NCI-H82 (cell line): ENCODE measurements at regions not wholly inside any gene's neighbourhood (a gene's known extent, or its start where the extent isn't known, plus 50 kb on each side); places are given as distances from the start of the nearest gene placed in this dataset.
A peak's percentile ranks its signal among the peaks of the same experiment; 100 is the strongest.

Experiments
- DNase-seq: peaks from one replicate; lab custom pipeline; 2025; lab: John Stamatoyannopoulos, UW

DNA sequence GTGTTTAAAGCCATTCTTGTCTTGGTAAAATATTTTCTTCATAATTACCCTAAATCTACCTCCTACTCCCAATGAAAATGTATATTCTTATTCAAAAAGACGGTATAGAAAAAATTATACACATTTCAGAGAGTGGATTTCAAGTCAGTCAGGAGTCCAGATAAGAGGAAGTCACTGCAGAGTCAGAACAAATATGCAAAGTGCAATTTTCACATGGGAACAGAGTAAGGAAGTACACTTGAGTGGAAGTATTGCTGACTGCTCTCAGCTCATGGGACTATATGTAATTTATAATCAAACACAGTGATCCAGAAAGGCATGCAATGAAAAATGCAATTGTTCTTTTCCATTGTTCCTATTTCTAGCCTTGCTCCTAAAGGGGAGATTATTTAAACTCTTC lies 1128.0 kb downstream of the AACS start:
- no peak for DNase-seq

- no peak for DNase-seq
Observed at GRCh38 chr12:126196263-126196662, 1131.0 kb downstream of the AACS start.

GRCh38 chr12:126198516-126198915 lies 1133.3 kb downstream of the AACS start:
- DNase-seq: no peak

DNA sequence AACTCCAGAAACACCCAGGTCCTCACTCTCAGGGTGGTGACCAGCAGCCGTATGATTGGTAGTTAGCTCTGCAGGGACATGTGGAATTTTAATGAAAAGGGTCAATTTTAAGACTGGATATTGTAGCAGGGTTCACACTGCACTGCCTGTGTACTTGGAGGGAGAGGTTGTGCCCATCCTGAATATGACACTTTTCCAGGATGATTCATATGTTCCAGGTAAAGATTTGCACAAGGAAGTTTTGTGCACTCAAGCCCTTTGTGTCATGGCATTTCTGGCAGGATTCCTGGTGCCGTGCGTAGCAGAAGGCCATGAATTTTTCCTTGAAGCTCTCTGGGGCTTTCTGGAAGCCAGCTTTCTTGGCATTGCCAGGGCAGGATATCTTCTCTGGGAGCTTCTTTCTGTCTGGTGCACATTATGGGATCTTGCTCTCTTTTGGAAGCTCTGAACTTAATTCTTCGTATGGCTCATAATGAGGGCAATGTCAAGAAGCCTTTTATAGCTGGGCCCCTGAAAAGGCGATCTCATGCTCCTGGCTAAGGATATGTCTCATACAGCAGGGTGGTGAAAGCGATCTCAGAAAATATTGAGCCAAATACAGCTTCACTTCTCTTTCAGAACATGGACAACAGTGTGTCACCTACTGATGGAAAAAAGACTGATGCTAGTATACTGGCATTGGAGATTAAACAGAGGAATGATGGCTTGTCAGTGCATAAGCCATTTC lies 1133.9 kb downstream of the AACS start:
- DNase-seq: no peak

DNA sequence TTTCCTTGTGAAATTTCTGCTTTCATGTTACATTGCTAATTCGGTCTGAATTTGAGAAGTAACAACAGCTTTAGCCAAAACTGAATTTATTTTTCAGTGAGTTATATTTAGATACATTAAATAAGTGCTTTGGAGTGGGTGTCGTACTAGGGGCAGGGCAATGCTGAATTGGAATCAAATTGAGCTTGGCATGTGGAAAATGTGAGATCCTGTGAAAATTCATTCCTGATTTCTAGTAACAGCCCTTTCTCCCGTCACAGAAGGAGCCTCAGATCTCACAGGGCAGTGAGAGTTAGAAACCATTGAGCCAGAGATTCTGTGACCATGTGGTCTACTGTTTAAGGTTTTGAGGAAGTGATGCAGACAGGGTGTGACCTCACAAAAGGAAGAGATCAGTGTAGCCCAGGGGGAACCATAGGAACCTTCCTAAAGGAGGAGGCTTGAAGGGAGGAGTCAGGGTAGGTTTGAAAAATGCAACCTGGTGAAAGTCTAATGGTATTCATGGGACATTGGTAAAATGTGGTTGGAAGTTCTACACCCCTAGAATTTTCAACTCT lies 1136.8 kb downstream of the AACS start:
- no peak for DNase-seq

- DNase-seq: no peak
Observed at GRCh38 chr12:126204326-126204725, 1139.1 kb downstream of the AACS start.

DNA sequence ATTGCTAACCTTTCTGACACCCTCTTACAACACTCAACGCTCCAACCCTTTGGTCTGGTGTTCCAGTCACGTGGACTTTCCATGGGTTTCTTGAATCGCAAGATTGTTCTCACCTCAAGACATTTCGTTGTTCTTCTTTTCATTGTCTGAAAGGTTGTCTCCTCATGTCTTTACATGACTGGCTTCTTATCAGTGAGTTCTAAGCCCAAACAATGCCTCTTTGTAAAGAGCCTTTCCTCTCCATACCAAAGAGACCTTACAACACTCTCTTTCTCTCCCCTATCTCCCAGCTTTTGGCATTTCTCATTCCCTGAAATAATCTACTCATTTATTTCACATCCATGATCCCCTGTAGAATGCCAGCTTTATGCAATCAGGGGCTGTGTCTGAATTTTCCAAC lies 1144.8 kb downstream of the AACS start:
- DNase-seq: no peak

DNA sequence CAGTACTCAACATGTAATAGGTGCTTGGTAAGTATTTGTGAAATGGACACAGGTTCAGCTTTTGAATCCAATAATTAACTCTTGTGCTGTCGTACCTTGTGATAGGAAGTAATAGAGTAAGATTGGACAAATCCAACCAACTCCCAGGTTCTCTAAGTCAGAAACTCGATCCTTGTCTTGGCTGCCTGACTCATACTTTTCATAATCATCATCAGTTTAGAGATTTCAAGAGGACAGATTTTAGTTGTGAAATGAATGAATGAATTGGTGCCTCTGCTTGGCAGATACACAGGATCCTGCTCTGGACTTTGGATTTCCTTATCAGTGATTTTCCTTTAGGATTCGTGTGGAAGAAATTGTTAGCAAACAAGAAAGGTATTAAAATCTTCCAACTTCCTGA lies 1145.2 kb downstream of the AACS start:
- no peak for DNase-seq

GRCh38 chr12:126212824-126213223 lies 1147.6 kb downstream of the AACS start:
- DNase-seq: no peak

- no peak for DNase-seq
Observed at GRCh38 chr12:126218697-126219096, 1153.5 kb downstream of the AACS start.

- peak; percentile 4 for DNase-seq
Observed at GRCh38 chr12:126219139-126219538, 1153.9 kb downstream of the AACS start.

DNA sequence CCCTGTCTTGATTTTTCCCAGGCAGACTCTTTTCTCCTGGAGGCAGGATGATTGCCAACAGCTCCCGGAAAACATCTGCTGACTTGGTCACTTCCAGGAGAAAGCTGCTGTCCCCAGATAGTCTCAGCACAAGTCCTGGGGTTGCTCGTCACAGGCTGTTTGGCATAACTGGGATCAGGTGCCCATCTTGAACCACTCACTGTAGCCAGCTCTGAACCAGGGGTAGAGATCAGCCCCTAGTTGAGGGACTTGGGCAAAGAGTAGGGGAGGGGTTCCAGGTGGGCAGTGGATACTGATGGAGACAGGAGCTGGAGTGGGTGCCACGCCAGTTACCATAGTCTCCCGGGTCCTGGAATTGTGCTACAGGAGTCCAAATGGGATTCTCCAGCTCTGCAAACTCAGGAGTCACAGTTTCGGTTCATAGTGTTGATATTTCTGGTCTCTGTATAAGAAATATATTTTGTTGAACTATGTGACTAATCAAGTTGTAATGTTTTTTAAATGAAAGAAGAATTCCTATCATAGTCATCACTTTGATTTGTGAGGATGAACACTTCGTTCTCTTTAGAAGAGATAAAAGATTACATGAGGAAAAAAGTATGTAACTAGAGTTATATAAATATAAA lies 1154.5 kb downstream of the AACS start:
- no peak for DNase-seq

DNA sequence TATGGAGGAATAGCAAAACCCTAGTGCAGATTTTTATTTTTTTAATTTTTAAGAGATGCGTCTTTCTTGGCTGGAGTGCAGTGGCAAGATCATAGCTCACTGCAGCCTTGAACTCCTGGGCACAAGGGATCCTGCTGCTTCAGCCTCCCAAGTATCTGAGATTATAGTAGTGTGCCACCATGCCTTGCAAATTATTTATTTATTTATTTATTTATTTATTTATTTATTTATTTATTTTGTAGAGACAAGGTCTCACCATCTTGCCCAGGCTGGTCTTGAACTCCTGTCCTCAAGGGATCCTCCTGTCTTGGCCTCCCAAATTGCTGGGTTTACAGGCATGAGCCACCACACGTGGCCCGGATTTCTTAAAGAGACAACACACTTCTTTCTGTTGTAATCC lies 1158.8 kb downstream of the AACS start:
- DNase-seq: no peak

DNA sequence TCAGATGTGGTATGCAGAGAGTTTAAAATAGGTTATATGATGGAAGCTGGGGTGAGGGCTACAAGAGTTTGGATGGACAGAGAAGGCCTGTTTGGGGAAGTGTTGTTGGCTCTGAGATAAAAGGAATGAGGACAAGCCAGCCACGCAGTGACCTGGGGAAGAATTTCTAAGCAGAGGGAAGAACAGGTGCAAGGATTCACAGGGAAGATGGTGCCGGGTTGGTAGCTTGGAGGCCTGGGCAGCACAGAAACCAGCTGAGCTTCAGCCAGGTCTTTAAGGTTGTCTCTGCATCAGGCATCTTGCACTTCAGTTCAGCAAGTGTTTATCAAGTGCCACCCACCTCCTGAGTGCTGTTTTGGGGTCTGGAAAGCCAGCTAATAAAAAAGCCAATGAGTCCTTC lies 1163.7 kb downstream of the AACS start:
- DNase-seq: no peak

- no peak for DNase-seq
Observed at GRCh38 chr12:126232711-126233110, 1167.5 kb downstream of the AACS start.

GRCh38 chr12:126233625-126234024 lies 1168.4 kb downstream of the AACS start:
- DNase-seq: no peak

DNA sequence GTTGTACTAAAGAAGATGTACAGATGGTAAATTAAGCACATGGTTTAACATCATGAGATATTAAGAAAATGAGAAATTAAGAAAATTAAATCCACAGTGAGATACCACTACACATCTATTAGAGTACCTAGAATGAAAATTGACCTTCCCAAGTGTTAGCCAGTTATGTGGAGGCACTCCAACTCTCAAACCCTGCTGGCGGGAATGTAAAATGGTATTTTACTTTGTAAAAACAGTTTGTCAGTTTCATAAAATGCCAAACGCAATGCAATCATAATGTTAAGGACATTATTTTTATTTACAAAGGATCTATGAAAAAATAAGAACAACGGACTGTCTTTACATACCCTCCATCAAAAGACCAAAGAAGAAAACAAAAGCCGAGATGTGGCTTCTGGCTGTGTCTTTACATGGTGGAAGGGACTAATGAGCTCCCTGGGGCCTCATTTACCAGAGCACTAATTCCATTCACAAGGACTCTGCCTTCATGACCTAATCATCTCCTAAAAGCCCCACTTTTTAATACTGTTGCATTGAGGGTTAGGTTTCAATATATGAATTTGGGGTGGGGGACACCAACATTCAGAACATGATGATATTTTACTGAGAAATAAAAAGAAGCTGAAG lies 1178.7 kb downstream of the AACS start:
- DNase-seq: no peak

DNA sequence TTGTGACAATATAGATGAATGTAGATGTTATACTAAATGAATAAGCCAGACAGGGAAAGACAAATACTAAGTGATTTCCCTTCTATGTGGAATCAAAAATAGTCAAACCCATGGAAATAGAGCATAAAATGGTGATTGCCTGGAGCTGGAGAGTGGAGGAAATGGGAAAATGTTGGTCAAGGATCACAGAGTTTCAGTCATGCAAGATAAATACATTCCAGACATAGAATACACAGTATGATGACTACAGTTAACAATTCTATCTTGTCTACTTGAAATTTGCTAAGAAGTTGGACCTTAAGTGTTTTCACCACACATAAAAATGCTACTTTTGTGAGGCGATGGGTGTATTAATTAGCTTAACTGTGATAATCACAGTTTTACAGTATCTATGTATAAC lies 1182.7 kb downstream of the AACS start:
- no peak for DNase-seq

DNA sequence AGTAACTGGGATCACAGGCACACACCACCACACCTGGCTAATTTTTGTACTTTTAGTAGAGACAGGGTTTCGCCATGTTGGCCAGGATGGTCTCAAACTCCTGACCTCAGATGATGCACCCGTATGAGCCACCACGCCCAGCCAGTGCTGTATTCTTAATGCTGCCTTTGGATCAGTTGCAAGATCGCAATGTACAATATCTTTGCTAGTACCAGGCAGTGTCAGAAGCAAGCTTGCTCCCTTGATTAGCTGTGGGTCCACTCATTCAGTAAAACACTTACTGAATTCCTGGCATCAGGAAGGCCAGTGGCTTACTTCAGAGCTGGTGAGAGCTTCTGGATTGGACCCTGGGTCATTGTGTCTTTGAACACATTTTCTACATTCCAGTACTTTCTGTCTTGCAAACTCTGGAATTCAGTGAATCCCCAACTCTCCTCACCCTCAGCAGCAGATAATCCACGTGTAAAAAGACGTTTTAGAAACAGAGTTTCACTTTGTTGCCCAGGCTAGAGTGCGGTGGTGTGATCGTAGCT lies 1183.7 kb downstream of the AACS start:
- no peak for DNase-seq

DNA sequence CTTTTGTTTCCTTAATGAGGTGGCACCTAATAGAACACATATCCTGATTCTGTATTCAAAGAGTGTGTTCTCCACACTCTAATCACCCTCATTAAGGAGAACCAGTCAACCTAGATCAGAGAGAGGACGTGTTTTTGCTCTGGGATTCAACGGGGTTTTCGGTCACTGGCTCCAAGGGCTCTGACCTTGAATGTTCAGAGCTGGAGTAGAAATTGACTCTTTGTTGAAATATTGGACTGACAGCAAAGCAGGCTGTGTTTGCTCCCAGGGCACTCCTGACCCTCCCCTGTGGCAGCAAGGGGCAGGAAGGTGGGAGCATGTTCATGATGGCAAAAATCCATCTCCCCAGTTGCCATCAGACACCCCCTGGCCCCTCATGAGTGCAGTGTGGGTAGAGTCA lies 1193.0 kb downstream of the AACS start:
- DNase-seq: no peak

GRCh38 chr12:126262829-126263228 lies 1197.6 kb downstream of the AACS start:
- no peak for DNase-seq

- no peak for DNase-seq
Observed at GRCh38 chr12:126268222-126268621, 1203.0 kb downstream of the AACS start.

- DNase-seq: no peak
Observed at GRCh38 chr12:126271159-126271558, 1205.9 kb downstream of the AACS start.
